Fibroblast of villous mesenchyme (primary cell): ENCODE measurements at regions not wholly inside any gene's neighbourhood (a gene's known extent, or its start where the extent isn't known, plus 50 kb on each side); places are given as distances from the start of the nearest gene placed in this dataset.
"Not testable (repeated sequence)": the region's sequence is repeated elsewhere in the genome, so short reads cannot be mapped to it uniquely, and the experiment has no call there.

Experiments used
- DNase-seq: peaks from one replicate; pipeline ENCODE4 v3.0.0-alpha.2; 2010; ENCODE audit warnings: low read depth
- H3K4me3 ChIP-seq: 2 replicates; pipeline ENCODE4 v1.5.1; 2011; ENCODE audit warnings: low read depth, mild to moderate bottlenecking, low read length
- CTCF ChIP-seq: IDR thresholded peaks from 2 replicates; pipeline ENCODE4 v1.5.1; 2012; ENCODE audit warnings: low read depth, mild to moderate bottlenecking, low read length; ENCODE audit not compliant: insufficient read depth

GRCh38 chr2:142425551-142425950 lies 294.7 kb upstream of the LRP1B start:
- H3K4me3 ChIP-seq, result no peak overlapping the region
- TF ChIP-seq CTCF, result no peak
- DNase-seq, result no peak

GRCh38 chr2:142423603-142424002 lies 292.8 kb upstream of the LRP1B start:
- no peak for TF ChIP-seq CTCF
- no peak overlapping the region for H3K4me3 ChIP-seq
- no peak for DNase-seq

GRCh38 chr2:142422769-142423168 lies 292.0 kb upstream of the LRP1B start:
- no peak for DNase-seq
- no peak overlapping the region for H3K4me3 ChIP-seq
- TF ChIP-seq CTCF, result no peak

- no peak for DNase-seq
- no peak for TF ChIP-seq CTCF
- no peak overlapping the region for H3K4me3 ChIP-seq
These were observed 291.2 kb upstream of the LRP1B start for GRCh38 chr2:142422041-142422440.

GRCh38 chr2:142418699-142419098 lies 287.9 kb upstream of the LRP1B start:
- not testable (repeated sequence) for DNase-seq, H3K4me3 ChIP-seq

GRCh38 chr2:142416996-142417395 lies 286.2 kb upstream of the LRP1B start:
- no peak for TF ChIP-seq CTCF
- H3K4me3 ChIP-seq, result no peak overlapping the region
- no peak for DNase-seq

GRCh38 chr2:142415461-142415860 lies 284.6 kb upstream of the LRP1B start:
- TF ChIP-seq CTCF, result no peak
- no peak for DNase-seq
- H3K4me3 ChIP-seq, result no peak overlapping the region

- H3K4me3 ChIP-seq, result no peak overlapping the region
- no peak for TF ChIP-seq CTCF
These were observed 267.4 kb upstream of the LRP1B start for GRCh38 chr2:142398212-142398611.

More at GRCh38 chr2:142398212-142398611, 267.4 kb upstream of the LRP1B start:
- no peak for DNase-seq
